Ovary (tissue), 3 donors: ENCODE measurements at regions not wholly inside any gene's neighbourhood (a gene's known extent, or its start where the extent isn't known, plus 50 kb on each side); places are given as distances from the start of the nearest gene placed in this dataset.

Experiments
- POLR2A ChIP-seq: fragments of 450-650 bp; IDR thresholded peaks from one replicate; pipeline ENCODE4 v1.6.1; 2017; ENCODE audit warnings: antibody characterized with exemption, mild to moderate bottlenecking, moderate library complexity
- TF ChIP-seq, protein P1 (sequence below), 3 donors: fragments of 450-650 bp in 2 of 3; fragments of 200-600 bp in 1 of 3; IDR thresholded peaks; one replicate each; pipeline versions ENCODE4 v1.5.1 to v1.8.0; 2016 to 2022; ENCODE audit warnings: antibody characterized with exemption in 3 of 3, mild to moderate bottlenecking in 1 of 3
- donor health status: DM: no; HTN: no; CAD: no.

DNA sequence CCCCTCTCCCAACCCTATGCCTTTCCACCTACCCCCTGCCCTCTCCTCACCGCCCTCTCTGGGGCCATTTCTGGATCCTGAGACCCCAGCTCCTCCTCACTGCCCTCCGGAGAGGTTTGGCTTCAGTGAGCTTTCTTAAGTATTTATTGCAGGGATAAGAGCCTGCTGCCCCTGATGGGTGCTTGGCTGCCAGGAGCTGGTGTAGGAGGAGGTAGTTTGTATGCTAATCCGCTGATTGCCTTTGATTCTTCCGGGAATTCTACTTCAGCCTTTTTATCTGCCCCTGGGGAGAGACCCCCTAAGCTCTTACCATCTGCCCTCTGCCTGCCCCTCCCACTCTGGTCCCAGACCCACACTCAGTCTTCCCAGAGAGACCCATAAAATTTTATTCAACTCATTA, 263.5 kb upstream of the PODXL start:
- TF ChIP-seq, protein P1, sequence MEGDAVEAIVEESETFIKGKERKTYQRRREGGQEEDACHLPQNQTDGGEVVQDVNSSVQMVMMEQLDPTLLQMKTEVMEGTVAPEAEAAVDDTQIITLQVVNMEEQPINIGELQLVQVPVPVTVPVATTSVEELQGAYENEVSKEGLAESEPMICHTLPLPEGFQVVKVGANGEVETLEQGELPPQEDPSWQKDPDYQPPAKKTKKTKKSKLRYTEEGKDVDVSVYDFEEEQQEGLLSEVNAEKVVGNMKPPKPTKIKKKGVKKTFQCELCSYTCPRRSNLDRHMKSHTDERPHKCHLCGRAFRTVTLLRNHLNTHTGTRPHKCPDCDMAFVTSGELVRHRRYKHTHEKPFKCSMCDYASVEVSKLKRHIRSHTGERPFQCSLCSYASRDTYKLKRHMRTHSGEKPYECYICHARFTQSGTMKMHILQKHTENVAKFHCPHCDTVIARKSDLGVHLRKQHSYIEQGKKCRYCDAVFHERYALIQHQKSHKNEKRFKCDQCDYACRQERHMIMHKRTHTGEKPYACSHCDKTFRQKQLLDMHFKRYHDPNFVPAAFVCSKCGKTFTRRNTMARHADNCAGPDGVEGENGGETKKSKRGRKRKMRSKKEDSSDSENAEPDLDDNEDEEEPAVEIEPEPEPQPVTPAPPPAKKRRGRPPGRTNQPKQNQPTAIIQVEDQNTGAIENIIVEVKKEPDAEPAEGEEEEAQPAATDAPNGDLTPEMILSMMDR (IDR thresholded peaks at IDR 0.05), result no peak
- no peak for TF ChIP-seq POLR2A
